Tibial nerve (tissue), 4 donors: ENCODE measurements at regions not wholly inside any gene's neighbourhood (a gene's known extent, or its start where the extent isn't known, plus 50 kb on each side); places are given as distances from the start of the nearest gene placed in this dataset.
A peak's percentile ranks its signal among the peaks of the same experiment; 100 is the strongest.

ENCODE experiments used
- DNase-seq, 2 donors: peaks; one replicate each; pipeline ENCODE4 v3.0.0-alpha.2; 2019; ENCODE audit warnings: low spot score in 2 of 2
- H3K27ac ChIP-seq, 4 donors: fragments of 200-600 bp; sonication (generic) in 3 of 4; one replicate each; pipeline ENCODE4 v1.5.1; 2017 to 2019; ENCODE audit warnings: mild to moderate bottlenecking in 1 of 4
- H3K27me3 ChIP-seq, 2 donors: fragments of 200-600 bp; sonication (generic) in 1 of 2; one replicate each; pipeline versions ENCODE4 v1.5.1 to v1.6.0; 2017 to 2019
- H3K36me3 ChIP-seq, 3 donors: fragments of 200-600 bp; sonication (generic); one replicate each; pipeline ENCODE4 v1.5.1; 2018 to 2019
- H3K4me1 ChIP-seq, 4 donors: fragments of 200-600 bp; sonication (generic) in 3 of 4; one replicate each; pipeline ENCODE4 v1.5.1; 2017 to 2019
- H3K4me3 ChIP-seq, 4 donors: fragments of 200-600 bp; sonication (generic) in 3 of 4; one replicate each; pipeline ENCODE4 v1.5.1; 2017 to 2019; ENCODE audit warnings: mild to moderate bottlenecking in 1 of 4, moderate library complexity in 1 of 4
- H3K9me3 ChIP-seq, 4 donors: fragments of 200-600 bp; sonication (generic) in 3 of 4; one replicate each; pipeline ENCODE4 v1.5.1; 2017 to 2019
- CTCF ChIP-seq, 5 experiments: fragments of 200-600 bp in 3 of 5; fragments of 450-650 bp in 2 of 5; sonication (generic) in 3 of 5; IDR thresholded peaks; one replicate each; pipeline ENCODE4 v1.5.1; 2016 to 2019; ENCODE audit warnings: antibody characterized with exemption in 5 of 5, mild to moderate bottlenecking in 3 of 5, moderate library complexity in 2 of 5
- EP300 ChIP-seq, 2 donors: sonication (generic); formaldehyde crosslinking; IDR thresholded peaks; one replicate each; pipeline ENCODE4 v1.6.1; 2017; ENCODE audit warnings: antibody characterized with exemption in 2 of 2, mild to moderate bottlenecking in 1 of 2
- POLR2A ChIP-seq, 2 donors: fragments of 450-650 bp; IDR thresholded peaks; one replicate each; pipeline ENCODE4 v1.6.1; 2017; ENCODE audit warnings: antibody characterized with exemption in 2 of 2, mild to moderate bottlenecking in 2 of 2, moderate library complexity in 2 of 2
- WGBS, 2 donors: methylation state at CpG; one replicate each; pipeline ENCODE4 v1.1.5; 2018; 5-methylcytosine and 5-hydroxymethylcytosine counted together

- Histone ChIP-seq H3K4me1 (peaks cover 0 to 5% (median 0%) of the 10 kb centered on the region in 4 donors), H3K27me3 (no peaks in the 10 kb centered on the region), H3K4me3 (no peak overlapping the region), H3K9me3 (peaks cover 0 to 13% (median 0%) of the 10 kb centered on the region in 4 donors), H3K27ac (no peak overlapping the region), H3K36me3 (no peaks in the 10 kb centered on the region)
- 28 to 39% methylated on average over 1 of the region's 1 CpG for WGBS, 2 donors
- no peak for TF ChIP-seq EP300 (IDR thresholded peaks at IDR 0.05)
- TF ChIP-seq POLR2A (IDR thresholded peaks at IDR 0.05) = no peak
- peak in 4 of 5 experiments; percentile 24 to 81 (median 34) for TF ChIP-seq CTCF (IDR thresholded peaks at IDR 0.05)
- DNase-seq = peak in 1 of 2 donors; percentile 57
These were observed 89.0 kb upstream of the MAP1B start for GRCh38 chr5:72018143-72018803.

DNA sequence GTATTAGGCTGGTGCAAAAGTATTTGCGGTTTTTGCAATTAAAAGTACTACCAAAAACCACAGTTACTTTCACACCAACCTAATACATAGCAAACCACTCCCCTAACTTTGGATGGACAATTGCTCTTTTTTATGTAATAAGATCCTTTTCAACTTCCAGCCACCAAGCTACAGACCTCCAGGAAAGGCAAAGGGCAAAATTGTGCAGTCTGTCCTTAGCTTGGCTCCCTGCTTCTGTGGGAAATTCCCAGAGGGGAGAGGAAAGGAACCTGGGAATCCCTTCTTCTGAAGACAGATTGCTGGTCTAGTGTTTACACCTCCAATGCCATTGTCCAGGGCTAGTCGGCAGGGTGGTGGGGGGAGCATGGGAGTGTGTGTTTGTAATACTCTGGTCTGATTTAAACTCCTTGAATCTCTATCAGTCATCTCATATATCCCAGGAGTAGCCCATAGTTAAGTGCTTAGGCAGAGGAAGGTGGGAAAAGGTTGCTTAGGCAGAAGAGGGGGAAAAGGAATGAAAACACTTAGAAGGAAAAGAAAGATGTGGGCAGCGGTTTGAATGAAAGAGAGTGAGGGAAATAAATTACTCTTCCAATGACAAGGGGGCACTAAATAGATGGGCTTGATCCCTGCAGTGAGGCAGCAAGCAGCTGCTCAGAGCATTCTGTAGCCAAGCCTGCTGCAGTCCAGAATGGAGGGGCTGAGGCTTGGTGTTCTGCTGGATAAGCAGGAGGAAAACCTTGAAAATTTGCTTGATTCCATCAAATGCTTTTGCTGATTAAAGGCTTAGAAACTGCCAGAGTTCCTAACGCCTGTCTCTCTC, 86.9 kb upstream of the MAP1B start:
- Histone ChIP-seq H3K27ac (no peak overlapping the region), H3K27me3 (no peaks in the 10 kb centered on the region), H3K4me1 (peaks cover 0 to under 1% (median 0%) of the 10 kb centered on the region in 4 donors), H3K36me3 (no peaks in the 10 kb centered on the region), H3K9me3 (peaks cover 0 to 19% (median 0%) of the 10 kb centered on the region in 4 donors), H3K4me3 (no peak overlapping the region)
- DNase-seq = no peak
- 51 to 52% methylated on average over 4 of the region's 4 CpGs for WGBS, 2 donors
- TF ChIP-seq POLR2A (IDR thresholded peaks at IDR 0.05) = no peak
- no peak for TF ChIP-seq EP300 (IDR thresholded peaks at IDR 0.05)
- no peak for TF ChIP-seq CTCF (IDR thresholded peaks at IDR 0.05)

DNA sequence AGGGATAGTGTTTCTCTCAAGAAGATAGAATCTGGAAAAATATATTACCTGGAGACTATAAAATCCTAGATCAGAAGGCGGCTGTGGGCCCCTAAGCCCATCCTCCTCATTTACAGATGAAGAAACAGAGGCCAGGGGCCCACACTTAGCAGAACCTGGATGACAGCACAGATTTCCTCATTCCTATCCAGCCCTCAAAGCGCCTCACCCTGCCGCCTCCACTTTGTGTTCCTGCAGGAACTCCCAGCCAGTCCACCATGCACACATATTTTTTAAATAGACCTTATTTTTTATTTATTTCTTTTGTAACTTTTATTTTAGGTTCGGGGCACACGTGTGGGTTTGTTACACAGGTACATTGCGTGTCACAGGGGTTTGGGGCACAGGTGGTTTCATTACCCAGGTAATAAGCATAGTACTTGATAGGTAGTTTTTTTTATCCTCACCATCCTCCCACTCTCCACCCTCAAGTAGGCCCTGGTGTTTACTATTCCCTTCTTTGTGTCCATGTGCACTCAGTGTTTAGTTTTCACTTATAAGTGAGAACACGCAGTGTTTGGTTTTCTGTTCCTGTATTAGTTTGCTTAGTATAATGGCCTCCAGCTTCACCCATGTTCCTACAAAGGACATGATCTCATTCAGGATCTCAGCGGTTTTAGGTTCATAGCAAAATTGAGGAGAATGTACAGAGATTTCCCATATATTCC, 85.5 kb upstream of the MAP1B start:
- peaks cover 0 to 19% (median 0%) of the 10 kb centered on the region in 4 donors for H3K9me3 ChIP-seq
- H3K36me3 ChIP-seq = no peaks in the 10 kb centered on the region
- TF ChIP-seq CTCF (IDR thresholded peaks at IDR 0.05) (no peak), POLR2A (IDR thresholded peaks at IDR 0.05) (no peak), EP300 (IDR thresholded peaks at IDR 0.05) (no peak)
- H3K27me3 ChIP-seq = no peaks in the 10 kb centered on the region
- no peak overlapping the region for H3K27ac ChIP-seq
- 86 to 88% methylated on average over 8 of the region's 8 CpGs for WGBS, 2 donors
- H3K4me3 ChIP-seq = no peak overlapping the region
- H3K4me1 ChIP-seq = no peaks in the 10 kb centered on the region
- no peak for DNase-seq

DNA sequence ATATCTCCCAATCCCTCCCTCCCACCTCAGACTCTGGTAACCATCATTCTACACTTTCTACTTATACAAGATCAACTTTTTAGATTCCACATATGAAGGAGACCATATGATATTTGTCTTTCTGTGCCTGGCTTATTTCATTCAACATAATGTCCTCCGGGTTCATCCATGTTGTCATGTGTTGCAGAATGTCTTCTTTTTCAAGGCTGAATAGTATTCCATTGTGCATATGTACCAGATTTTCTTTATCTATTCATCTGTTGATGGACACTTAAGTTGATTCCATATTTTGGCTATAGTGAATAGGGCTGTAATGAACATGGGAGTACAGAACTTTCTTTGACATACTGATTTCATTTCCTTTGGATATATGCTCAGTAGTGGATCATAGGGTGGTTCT, 78.9 kb upstream of the MAP1B start:
- H3K36me3 ChIP-seq = no peaks in the 10 kb centered on the region
- no peaks in the 10 kb centered on the region for H3K4me1 ChIP-seq
- TF ChIP-seq CTCF (IDR thresholded peaks at IDR 0.05) (no peak), EP300 (IDR thresholded peaks at IDR 0.05) (no peak), POLR2A (IDR thresholded peaks at IDR 0.05) (no peak)
- H3K9me3 ChIP-seq = peaks cover 0 to 6% (median 0%) of the 10 kb centered on the region in 4 donors
- DNase-seq = no peak
- H3K27me3 ChIP-seq = no peaks in the 10 kb centered on the region
- H3K27ac ChIP-seq = no peak overlapping the region
- H3K4me3 ChIP-seq = no peak overlapping the region
- WGBS, 2 donors = 94 to 95% methylated on average over 1 of the region's 1 CpG
